HEK293 (cell line): ENCODE measurements at regions not wholly inside any gene's neighbourhood (a gene's known extent, or its start where the extent isn't known, plus 50 kb on each side); places are given as distances from the start of the nearest gene placed in this dataset.

Experiments
- GLIS1 ChIP-seq: fragments of 450-650 bp; formaldehyde crosslinking; IDR thresholded peaks from 2 replicates; pipeline ENCODE4 v1.5.1; 2016; ENCODE audit warnings: missing biosample characterization, missing genetic modification characterization
- GLIS2 ChIP-seq: fragments of 450-650 bp; formaldehyde crosslinking; IDR thresholded peaks from 2 replicates; pipeline ENCODE4 v1.5.1; 2016; ENCODE audit warnings: missing biosample characterization, missing genetic modification characterization
- ZBTB1 ChIP-seq: fragments of 450-650 bp; formaldehyde crosslinking; IDR thresholded peaks from 2 replicates; pipeline ENCODE4 v1.5.1; 2016; ENCODE audit warnings: missing biosample characterization, missing genetic modification characterization
- ZBTB44 ChIP-seq: fragments of 450-650 bp; IDR thresholded peaks from 2 replicates; pipeline ENCODE4 v1.5.1; 2018; ENCODE audit warnings: missing biosample characterization, mild to moderate bottlenecking, missing genetic modification characterization
- ZFP69B ChIP-seq: fragments of 450-650 bp; formaldehyde crosslinking; IDR thresholded peaks from 2 replicates; pipeline ENCODE4 v1.5.1; 2016; ENCODE audit warnings: missing biosample characterization, missing genetic modification characterization
- ZNF548 ChIP-seq: fragments of 450-650 bp; formaldehyde crosslinking; IDR thresholded peaks from 2 replicates; pipeline ENCODE4 v1.5.1; 2016; ENCODE audit warnings: missing biosample characterization, missing genetic modification characterization
- ZSCAN18 ChIP-seq: fragments of 450-650 bp; formaldehyde crosslinking; IDR thresholded peaks from 2 replicates; pipeline ENCODE4 v1.5.1; 2016; ENCODE audit warnings: missing biosample characterization, missing genetic modification characterization
- TF ChIP-seq, protein P1 (sequence below): fragments of 450-650 bp; formaldehyde crosslinking; IDR thresholded peaks from 2 replicates; pipeline ENCODE4 v1.5.1; 2016; ENCODE audit warnings: missing biosample characterization, missing genetic modification characterization
- TF ChIP-seq, protein P2 (sequence below): fragments of 450-650 bp; formaldehyde crosslinking; IDR thresholded peaks from 2 replicates; pipeline ENCODE4 v1.5.1; 2016; ENCODE audit warnings: missing biosample characterization, missing genetic modification characterization, borderline replicate concordance

DNA sequence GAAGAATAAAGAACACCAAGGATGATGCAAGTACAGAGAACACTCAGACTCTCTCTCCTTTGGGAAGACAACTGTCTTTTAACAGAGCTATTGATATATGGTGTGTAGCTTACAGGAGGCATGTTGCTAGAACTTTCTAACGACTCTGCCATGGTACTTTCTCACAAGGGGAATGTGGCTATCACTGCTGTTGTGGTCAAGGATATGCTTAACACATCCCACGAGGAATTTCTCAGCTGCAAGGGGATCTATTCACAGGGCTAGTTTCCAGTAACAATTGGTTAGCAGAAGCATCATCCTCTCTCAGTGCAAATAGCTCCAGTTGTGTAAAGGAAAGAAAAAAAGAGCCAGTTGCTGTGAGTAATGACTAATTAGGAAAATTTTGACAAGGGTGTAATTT lies 826.0 kb downstream of the SORCS1 start:
- TF ChIP-seq, protein P1, sequence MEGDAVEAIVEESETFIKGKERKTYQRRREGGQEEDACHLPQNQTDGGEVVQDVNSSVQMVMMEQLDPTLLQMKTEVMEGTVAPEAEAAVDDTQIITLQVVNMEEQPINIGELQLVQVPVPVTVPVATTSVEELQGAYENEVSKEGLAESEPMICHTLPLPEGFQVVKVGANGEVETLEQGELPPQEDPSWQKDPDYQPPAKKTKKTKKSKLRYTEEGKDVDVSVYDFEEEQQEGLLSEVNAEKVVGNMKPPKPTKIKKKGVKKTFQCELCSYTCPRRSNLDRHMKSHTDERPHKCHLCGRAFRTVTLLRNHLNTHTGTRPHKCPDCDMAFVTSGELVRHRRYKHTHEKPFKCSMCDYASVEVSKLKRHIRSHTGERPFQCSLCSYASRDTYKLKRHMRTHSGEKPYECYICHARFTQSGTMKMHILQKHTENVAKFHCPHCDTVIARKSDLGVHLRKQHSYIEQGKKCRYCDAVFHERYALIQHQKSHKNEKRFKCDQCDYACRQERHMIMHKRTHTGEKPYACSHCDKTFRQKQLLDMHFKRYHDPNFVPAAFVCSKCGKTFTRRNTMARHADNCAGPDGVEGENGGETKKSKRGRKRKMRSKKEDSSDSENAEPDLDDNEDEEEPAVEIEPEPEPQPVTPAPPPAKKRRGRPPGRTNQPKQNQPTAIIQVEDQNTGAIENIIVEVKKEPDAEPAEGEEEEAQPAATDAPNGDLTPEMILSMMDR (tag by site-specific recombination), result no peak
- TF ChIP-seq ZFP69B (no peak), GLIS2 (tag by site-specific recombination) (no peak), ZNF548 (no peak), ZBTB44 (tag by site-specific recombination) (no peak), ZBTB1 (tag by site-specific recombination) (no peak), ZSCAN18 (tag by site-specific recombination) (no peak), GLIS1 (no peak)
- TF ChIP-seq, protein P2, sequence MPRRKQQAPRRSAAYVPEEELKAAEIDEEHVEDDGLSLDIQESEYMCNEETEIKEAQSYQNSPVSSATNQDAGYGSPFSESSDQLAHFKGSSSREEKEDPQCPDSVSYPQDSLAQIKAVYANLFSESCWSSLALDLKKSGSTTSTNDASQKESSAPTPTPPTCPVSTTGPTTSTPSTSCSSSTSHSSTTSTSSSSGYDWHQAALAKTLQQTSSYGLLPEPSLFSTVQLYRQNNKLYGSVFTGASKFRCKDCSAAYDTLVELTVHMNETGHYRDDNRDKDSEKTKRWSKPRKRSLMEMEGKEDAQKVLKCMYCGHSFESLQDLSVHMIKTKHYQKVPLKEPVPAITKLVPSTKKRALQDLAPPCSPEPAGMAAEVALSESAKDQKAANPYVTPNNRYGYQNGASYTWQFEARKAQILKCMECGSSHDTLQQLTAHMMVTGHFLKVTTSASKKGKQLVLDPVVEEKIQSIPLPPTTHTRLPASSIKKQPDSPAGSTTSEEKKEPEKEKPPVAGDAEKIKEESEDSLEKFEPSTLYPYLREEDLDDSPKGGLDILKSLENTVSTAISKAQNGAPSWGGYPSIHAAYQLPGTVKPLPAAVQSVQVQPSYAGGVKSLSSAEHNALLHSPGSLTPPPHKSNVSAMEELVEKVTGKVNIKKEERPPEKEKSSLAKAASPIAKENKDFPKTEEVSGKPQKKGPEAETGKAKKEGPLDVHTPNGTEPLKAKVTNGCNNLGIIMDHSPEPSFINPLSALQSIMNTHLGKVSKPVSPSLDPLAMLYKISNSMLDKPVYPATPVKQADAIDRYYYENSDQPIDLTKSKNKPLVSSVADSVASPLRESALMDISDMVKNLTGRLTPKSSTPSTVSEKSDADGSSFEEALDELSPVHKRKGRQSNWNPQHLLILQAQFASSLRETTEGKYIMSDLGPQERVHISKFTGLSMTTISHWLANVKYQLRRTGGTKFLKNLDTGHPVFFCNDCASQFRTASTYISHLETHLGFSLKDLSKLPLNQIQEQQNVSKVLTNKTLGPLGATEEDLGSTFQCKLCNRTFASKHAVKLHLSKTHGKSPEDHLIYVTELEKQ (tag by site-specific recombination), result no peak
